ENCODE measurements at regions not wholly inside any gene's neighbourhood (a gene's known extent, or its start where the extent isn't known, plus 50 kb on each side); places are given as distances from the start of the nearest gene placed in this dataset.

GRCh38 chr1:14485285-14485684, 113.2 kb upstream of the KAZN start:
- FAIRE-seq: no peak
- 4% methylated on average over 4 of the region's 5 CpGs for WGBS (ENCODE audit: low lambda C conversion rate)

GRCh38 chr1:14486401-14487201, 111.9 kb upstream of the KAZN start:
- Histone ChIP-seq H3K27me3 (ENCODE audit: control insufficient read depth in 1 of 2, insufficient read depth in 2 of 2, low read length in 2 of 2) (peaks cover 0 to 15% of the 10 kb centered on the region in 2 experiments; a peak in 2 of 5 replicates), H3K79me2 (ENCODE audit: insufficient read depth, low read length) (no peaks in the 10 kb centered on the region), H3K4me2 (ENCODE audit: low read depth, low read length) (no peak overlapping the region), H2AFZ (ENCODE audit: low read length) (no peak overlapping the region), H3K9me3 (ENCODE audit: low read length) (no peaks in the 10 kb centered on the region), H3K27ac (ENCODE audit: extremely low read length, insufficient read depth, low read length) (no peak overlapping the region), H3K4me1 (ENCODE audit: insufficient read depth, low read length) (no peaks in the 10 kb centered on the region), H4K20me1 (ENCODE audit: insufficient read depth, low read length) (no peaks in the 10 kb centered on the region), H3K9ac (ENCODE audit: insufficient read depth, low read depth, low read length) (no peak overlapping the region), H3K36me3 (replicated peaks in 1 of 2; ENCODE audit: control insufficient read depth in 1 of 2, insufficient read depth in 2 of 2, low read length in 2 of 2) (no peaks in the 10 kb centered on the region), H3K4me3 (replicated peaks in 1 of 3; ENCODE audit: insufficient read depth in 1 of 3, low read depth in 2 of 3, low read length in 3 of 3) (no peak overlapping the region)
- BruUV-seq (replicated peaks): no TSS peak
- in situ Hi-C loops (cut with HindIII; ENCODE audit: extremely low pct_ligation_motif_present, low pct_unique_long_range_greater_than_20kb): no loop called here
- ChIA-PET CTCF (ENCODE audit: low intra/inter-chr PET ratio, low total read pairs) (no interaction called here), POLR2A (no interaction called here)
- ATAC-seq (no peak), FAIRE-seq (no peak), DNase-seq (ENCODE audit: low spot score) (no peak)
- TF ChIP-seq SMARCE1 (IDR thresholded peaks at IDR 0.05; ENCODE audit: borderline replicate concordance): no peak
- no peak for TF ChIP-seq ZMYM4 (CRISPR knock-in tag; IDR thresholded peaks at IDR 0.05)
- intact Hi-C loops (cut with micrococcal nuclease; ENCODE audit: unreplicated experiment): no loop called here
- WGBS (ENCODE audit: low lambda C conversion rate): 0% methylated on average over 8 of the region's 8 CpGs

More at GRCh38 chr1:14485285-14485684, 113.2 kb upstream of the KAZN start:
- no peak for DNase-seq (ENCODE audit: low spot score)
- Histone ChIP-seq H3K4me1 (ENCODE audit: insufficient read depth, low read length) (no peaks in the 10 kb centered on the region), H4K20me1 (ENCODE audit: insufficient read depth, low read length) (no peaks in the 10 kb centered on the region), H2AFZ (ENCODE audit: low read length) (no peak overlapping the region), H3K4me3 (replicated peaks in 1 of 3; ENCODE audit: insufficient read depth in 1 of 3, low read depth in 2 of 3, low read length in 3 of 3) (no peak overlapping the region), H3K27ac (ENCODE audit: extremely low read length, insufficient read depth, low read length) (no peak overlapping the region), H3K9me3 (ENCODE audit: low read length) (no peaks in the 10 kb centered on the region), H3K36me3 (replicated peaks in 1 of 2; ENCODE audit: control insufficient read depth in 1 of 2, insufficient read depth in 2 of 2, low read length in 2 of 2) (no peaks in the 10 kb centered on the region), H3K27me3 (ENCODE audit: control insufficient read depth in 1 of 2, insufficient read depth in 2 of 2, low read length in 2 of 2) (peaks cover 0 to 15% of the 10 kb centered on the region in 2 experiments; a peak in 2 of 5 replicates), H3K79me2 (ENCODE audit: insufficient read depth, low read length) (no peaks in the 10 kb centered on the region), H3K4me2 (ENCODE audit: low read depth, low read length) (no peak overlapping the region), H3K9ac (ENCODE audit: insufficient read depth, low read depth, low read length) (no peak overlapping the region)
- no TSS peak for BruUV-seq (replicated peaks)
- CTCF ChIA-PET (ENCODE audit: low intra/inter-chr PET ratio, low total read pairs): no interaction called here
- intact Hi-C loops (cut with micrococcal nuclease; ENCODE audit: unreplicated experiment) (no loop called here), in situ Hi-C loops (cut with HindIII; ENCODE audit: extremely low pct_ligation_motif_present, low pct_unique_long_range_greater_than_20kb) (no loop called here)
- ATAC-seq: no peak
- POLR2A ChIA-PET: no interaction called here
- no peak for TF ChIP-seq MIXL1 (CRISPR knock-in tag; IDR thresholded peaks at IDR 0.05)
- peak; percentile 57; the same call in 1 of the 2 replicates for TF ChIP-seq RFX1 (IDR thresholded peaks at IDR 0.05)
